ENCODE measurements at regions not wholly inside any gene's neighbourhood (a gene's known extent, or its start where the extent isn't known, plus 50 kb on each side); places are given as distances from the start of the nearest gene placed in this dataset.

DNA sequence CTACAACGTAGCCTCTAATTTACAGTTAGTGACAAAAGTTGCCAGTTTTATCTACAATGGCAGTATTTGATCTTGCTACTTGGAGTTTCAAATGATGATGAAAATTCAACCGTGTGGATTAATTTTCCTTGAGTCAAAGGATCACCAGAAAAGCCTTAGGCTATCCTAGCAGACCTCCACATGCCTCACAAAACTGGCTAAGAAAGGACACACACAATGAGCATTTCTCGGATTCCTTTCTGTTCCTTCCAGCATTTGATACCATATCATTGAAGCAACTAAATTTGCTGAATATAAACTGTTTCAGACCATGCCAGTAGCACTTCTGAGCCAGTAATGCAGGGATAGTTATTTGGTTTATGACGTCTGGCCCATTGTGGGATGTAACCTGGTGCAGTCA, 587.4 kb upstream of the MDFIC2 start:
- no peak for DNase-seq

GRCh38 chr3:70890020-70890394, 577.6 kb upstream of the MDFIC2 start:
- DNase-seq = no peak

DNA sequence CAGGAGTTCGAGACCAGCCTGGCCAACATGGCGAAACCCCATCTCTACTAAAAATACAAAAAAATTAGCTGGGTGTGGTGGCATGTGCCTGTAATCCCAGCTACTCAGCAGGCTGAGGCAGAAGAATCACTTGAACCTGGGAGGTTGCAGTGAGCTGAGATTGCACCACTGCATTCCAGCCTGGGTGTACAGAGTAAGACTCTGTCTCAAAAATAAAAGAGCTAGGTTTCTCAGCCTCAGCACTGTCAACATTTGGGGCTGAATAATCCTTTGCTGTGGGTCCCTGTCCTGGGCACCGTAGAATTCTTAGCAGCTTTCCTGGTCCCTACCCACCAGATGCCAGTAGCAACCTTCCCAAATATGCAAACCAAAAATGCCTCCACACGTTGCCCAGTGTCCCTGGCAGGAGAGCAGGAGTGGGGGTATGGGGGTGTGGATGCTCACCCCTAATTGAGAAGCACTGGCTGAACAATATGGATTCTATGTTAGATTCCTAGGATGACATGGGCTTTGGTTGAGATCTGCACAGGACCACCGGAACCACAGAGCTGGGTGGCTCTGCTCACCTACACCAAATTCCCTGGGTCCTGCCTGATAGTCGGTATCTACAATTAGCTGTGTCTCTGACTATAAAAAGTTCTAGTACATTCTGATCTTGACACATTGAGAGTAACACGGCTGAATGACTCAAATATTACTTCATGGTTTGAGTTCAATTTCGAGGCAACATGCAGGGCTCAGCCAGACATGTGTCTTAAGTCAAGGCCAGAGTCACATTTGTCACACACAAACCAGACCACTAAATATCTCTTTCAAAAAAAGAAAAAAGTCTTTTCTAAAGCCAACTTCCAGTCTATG, 577.0 kb upstream of the MDFIC2 start:
- no peak for DNase-seq

GRCh38 chr3:70885636-70886035, 573.2 kb upstream of the MDFIC2 start:
- no peak for DNase-seq

DNA sequence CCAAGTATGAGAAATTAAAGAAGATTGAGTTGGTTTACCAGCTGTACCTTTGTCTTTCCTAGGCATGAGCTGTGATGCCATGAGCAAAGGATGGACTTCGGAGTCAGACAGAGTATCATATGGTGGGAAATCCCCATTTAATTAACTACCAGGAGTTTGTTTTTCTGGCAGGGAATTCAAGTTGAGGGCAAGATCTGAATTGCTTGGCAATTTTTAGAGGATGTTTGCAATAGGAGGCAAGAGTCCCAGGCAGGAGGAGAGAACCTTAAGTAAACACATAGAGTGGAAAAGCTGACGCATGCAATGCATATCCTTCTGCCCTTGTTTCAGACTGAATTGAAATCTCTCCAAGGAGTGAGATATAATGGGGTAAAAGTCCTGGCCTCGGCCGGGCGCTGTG, 569.7 kb upstream of the MDFIC2 start:
- no peak for DNase-seq

DNA sequence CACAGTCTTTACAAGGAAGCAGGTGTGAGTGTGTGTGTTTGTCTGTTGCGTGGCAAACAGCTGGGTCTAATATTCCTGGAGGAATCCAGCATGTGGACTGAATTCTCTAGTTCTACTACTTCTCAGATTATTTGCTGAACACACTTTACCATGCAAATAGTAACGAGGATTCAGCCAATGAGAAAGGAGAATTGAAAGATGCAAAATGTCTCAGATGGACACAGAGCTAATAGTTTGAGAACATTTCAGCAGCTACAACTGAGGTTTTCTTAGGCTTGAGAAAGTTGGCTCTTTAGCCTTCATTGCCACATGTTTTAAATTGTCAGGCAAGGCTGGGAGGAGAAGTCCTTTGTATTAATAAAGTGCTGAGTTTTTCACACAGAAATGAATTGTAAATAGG, 568.0 kb upstream of the MDFIC2 start:
- no peak for DNase-seq

DNA sequence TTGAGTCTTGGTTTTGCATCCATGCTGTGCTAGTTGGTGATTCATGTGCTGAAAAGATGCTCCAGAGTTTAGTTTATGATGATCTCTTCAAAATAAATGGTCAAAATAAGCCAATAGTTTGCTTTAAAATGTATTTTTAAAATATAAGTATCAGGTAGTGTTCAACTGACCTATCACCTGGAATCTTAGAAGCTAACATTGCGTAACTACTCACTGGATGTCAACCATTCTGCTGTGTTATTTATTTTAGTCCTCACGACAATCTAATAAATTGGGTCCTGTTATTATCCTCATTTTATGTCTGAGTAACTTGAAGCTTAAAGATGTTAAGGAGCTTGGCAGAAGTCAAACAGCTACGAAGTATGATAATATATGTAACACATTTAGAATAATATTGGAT, 563.7 kb upstream of the MDFIC2 start:
- no peak for DNase-seq

- DNase-seq = no peak
These were observed 561.8 kb upstream of the MDFIC2 start for GRCh38 chr3:70874196-70874595.

- no peak for DNase-seq
These were observed 561.2 kb upstream of the MDFIC2 start for GRCh38 chr3:70873686-70874085.

DNA sequence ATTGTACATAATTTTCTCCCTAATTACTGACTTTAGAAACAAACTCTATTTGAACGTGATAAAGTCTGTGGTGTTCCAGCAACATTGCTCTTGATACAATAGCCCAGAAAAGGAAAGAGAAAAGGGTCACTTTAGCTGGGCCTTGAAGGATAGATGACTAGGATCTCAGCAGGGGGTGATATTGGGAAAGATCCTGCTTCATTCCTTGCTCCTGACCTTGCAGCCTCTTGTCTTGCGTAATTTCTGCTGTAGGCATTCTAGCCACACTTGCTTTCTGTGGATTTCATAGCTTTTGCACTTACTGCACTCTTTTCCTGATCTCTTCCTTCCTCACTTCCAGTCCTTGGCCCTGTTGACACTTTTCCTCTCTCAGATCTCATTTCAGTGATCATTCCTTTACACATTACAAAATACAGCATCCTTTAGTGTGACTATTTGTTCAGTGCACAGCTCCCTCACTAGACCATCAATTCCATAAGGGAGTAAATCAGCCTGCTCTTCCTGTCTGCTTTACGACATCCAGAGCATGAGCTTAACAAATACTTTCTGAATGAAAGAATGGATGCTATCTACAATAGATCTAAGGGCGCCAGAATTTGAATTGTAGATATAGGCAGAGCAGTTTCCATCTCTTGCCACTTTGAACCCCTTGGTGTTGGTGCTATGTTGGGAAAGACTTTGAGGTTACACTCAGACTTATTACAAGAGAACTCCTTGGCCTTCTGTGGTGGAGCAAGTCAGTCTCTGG, 559.6 kb upstream of the MDFIC2 start:
- DNase-seq = no peak

DNA sequence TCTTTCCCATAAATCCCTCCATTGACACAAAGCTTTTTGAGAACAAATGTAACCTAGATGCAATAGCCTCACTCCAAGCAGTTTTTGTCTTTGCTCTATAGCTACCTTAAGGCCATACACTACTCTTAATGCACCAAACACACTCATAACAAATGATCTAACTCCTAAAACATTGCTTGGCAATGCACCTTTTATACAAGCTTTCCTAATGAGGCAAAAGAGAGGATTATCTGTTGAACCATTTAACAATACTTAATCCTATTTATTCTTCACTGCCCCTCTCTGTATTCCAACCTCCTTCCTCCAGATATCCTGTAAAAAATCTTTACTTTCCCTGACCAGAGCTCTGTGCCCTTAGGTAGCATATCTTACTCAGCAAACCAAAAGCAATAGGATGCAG, 558.1 kb upstream of the MDFIC2 start:
- no peak for DNase-seq

DNA sequence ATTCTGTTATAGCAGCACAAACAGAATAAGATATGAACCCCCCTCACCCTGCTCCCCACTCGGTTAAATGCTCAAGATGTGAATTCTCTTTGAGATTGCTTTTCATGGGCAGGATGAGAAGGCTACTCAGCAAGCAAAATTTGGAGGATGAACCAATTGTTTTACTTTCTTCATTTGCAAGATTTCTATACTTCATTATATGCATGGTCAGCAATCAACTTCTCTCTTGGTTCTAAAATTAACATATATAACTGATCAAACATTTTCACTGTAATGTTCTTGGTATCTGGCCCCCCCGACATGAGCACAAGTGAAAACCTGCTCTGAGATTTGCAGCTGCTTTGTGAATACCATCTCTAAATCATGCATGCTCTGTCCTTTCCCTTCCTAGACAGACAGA, 556.1 kb upstream of the MDFIC2 start:
- no peak for DNase-seq

GRCh38 chr3:70863049-70863448, 550.6 kb upstream of the MDFIC2 start:
- DNase-seq = no peak

- no peak for DNase-seq
These were observed 549.4 kb upstream of the MDFIC2 start for GRCh38 chr3:70861855-70862254.

GRCh38 chr3:70861234-70861633, 548.8 kb upstream of the MDFIC2 start:
- DNase-seq = no peak

- DNase-seq = no peak
These were observed 545.5 kb upstream of the MDFIC2 start for GRCh38 chr3:70857916-70858315.

DNA sequence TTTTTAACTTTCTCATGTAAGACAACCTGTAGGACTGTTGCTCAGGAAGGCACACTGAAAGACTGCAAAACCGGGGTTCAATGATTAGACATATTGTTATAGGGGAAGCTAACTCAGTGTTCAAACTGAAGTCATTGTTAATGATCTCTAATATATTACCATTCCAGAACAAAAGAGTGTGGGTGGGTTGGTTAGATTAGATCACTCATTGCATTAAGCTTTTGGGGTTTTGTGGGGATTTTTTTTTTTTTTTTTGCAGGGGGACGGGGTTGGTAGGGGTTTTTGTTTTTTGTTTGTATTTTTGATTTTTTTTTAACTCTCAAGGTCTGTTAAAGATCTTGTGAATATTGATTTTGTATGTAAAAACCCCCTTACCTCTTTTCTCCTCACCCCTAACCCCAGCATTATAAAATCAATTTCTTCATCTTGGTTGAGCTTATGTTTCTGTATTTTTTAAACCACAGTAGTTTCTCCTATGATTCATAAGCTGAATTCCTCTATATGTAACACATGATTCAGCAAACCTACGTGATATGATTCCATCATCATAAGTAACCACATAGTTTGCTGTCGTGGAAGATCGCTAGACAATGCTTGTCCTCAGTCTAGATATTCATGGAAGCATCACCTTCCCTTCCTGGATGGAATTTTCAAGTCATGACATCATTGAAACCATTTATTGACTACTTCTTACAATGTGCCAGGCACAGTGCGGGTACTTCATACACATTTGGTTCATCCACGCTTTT, 544.1 kb upstream of the MDFIC2 start:
- DNase-seq = no peak

DNA sequence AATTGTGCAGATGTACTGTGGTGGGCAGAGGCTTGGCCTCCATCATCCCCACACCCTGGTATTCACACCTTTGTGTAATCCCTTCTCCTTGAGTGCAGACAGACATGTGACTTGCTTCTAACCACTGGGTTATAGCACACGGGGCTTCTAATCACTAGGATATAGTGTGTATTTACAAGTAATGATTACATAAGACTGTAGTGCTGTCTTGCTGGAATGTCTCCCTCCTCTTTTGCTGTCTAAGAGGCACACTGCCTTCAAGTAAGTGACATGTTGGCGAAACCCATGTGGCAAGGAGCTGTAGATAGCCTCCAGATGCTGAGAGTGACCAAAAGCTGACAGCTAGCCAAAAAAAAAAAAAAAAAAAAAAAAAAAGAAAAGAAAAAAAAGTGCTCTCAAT, 542.7 kb upstream of the MDFIC2 start:
- DNase-seq = no peak

GRCh38 chr3:70854108-70854507, 541.7 kb upstream of the MDFIC2 start:
- DNase-seq = no peak

DNA sequence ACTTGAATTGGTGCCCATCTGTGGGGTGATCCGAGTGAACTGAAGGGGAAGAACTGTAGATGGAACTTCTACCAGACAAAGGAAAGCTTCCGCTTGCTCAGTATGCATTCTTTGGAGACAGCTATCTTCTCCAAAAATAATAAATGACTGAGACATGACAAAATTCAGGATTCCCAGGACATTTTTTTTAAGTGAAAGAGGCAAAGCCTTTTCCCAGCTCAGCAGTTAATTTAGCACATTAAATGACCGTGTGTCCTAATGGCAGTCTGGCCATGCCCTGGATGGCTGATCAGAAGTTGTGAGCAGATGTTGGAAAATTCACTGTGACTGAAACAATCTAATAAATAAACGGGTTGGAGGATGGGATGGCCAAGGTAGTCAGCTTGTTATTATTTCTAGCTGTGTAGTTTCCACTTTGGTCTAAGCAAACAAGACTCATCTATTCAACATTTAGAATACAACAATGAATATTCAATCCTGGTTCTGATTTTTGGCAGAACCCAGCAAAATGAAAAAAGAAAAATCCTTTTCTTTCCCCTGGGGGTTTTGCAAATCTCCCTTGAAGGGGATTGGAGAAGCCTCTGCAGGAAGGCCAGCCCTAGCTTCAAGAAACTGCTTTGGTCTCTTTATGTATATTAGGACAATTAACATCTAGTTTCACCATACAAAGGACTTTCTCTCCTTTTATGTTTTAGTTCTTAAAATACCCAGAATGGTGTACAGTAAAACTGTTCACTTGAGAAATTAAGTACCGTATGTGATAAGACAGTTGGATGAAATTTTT, 540.9 kb upstream of the MDFIC2 start:
- DNase-seq = no peak

DNA sequence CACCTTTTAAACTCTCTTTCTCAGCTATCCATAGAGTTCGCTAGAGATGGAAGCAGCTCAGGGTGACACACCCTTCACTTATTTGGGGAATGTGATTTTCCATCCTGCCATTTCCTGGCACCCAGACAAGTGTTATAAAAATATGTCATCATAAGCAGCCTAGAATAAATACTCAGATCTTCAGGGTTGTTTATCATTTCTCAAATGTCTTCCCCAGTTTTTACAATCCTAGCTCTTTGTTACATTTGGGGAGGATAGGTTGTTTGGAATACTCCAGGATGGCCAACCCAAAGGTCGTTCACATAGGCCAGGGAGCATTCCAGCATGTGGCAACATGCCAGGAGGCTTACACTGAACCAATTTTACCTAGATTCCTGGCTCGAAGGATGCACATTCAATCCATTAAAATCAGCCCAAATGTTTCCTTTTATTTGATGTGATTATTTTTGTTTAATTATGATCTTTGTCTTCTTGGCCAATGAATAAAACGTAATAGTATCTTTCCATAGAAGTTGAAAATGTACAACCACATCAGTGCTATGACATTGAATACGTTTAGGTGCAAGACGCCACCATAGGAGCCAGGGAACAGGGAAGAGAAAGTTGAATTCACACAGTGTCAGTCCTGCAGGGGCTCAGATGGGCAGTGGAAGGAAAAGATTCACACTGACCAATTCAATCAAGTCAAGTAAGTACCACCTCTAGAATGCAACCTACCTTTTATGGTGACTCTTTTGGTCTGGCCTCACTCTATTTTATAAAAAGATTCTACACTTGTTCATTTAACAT, 537.7 kb upstream of the MDFIC2 start:
- DNase-seq = no peak

Data from NCI-H510A (cell line).